EH (cell line): ENCODE measurements at regions not wholly inside any gene's neighbourhood (a gene's known extent, or its start where the extent isn't known, plus 50 kb on each side); places are given as distances from the start of the nearest gene placed in this dataset.
A peak's percentile ranks its signal among the peaks of the same experiment; 100 is the strongest.

Experiments used
- DNase-seq: peaks from one replicate; pipeline ENCODE4 v3.0.0-alpha.2; 2015; ENCODE audit warnings: low read depth

DNA sequence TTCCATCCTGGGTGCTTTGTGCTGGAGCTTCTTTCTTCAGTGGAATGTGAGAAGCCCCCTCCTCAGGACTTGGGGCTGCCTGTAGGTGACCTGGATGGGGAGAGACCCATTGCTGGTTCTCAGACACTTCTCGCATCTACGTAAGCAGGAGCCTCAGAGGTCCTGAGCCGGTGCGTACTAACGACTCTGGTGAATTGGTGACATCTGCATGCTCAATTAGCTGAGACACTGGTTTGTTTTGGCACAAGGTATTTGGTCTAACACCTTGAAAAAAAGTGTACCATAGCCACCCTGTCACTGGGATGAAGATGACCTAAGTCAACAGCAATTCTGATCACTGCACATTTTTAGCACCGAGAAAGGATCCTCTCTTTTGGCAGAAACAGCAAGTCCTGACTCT, 57.7 kb downstream of the LRRC30 start:
- no peak for DNase-seq

DNA sequence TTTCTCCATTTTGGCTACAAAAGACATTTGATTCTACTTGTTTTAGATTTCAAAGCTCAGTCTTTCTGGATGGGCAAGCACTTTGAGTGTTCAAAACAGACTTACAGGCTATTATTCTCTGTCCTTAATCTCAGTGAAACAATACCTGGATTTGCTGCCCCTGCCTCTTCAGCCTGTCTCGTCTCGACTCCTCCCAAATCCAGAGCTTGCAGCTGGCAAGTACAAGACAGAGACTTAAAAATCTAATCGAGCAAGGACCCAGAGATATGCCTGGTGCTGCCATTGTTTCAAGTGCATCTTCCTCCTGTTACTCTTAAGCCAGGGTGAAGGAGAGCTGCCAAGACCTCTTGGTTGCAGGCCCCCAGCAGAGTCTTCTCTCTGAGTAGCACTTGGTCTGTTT, 59.2 kb downstream of the LRRC30 start:
- DNase-seq, result no peak

DNA sequence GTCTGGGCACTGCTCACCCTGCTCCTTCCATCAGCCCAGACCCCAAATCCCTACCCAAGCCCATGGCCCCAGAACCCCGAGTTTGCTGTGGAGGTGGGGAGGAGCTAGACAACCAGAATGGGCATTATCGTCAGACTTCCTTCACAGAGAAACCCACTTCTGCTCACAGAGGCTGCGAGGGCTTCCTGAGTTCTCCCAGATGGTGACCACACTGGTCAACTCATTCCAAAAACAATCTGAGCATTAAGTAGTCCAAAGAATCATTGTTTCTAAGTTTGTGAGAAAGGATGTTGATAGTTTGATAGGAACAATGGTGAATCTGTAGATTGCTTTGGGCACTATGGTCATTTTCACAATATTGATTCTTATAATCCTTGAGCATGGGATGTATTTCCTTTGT, 60.2 kb downstream of the LRRC30 start:
- no peak for DNase-seq

DNA sequence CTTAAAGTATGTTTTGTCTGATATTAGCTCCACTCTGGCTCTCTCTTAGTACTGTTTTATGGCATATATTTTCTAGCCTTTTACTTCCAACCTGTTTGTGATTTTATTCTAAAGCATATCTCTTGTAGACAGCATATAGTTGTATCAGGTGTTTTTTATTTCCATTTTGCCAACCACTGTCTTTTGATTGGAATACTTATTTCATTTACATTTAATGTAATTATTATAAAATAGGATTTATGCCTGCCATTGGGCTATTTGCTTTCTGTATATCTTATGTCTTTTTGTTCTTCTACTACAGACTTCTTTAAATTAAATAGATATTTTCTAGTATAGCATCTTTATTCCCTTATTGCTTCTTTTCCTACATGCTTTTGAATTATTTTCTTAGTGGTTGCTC, 67.3 kb downstream of the LRRC30 start:
- DNase-seq, result no peak

DNA sequence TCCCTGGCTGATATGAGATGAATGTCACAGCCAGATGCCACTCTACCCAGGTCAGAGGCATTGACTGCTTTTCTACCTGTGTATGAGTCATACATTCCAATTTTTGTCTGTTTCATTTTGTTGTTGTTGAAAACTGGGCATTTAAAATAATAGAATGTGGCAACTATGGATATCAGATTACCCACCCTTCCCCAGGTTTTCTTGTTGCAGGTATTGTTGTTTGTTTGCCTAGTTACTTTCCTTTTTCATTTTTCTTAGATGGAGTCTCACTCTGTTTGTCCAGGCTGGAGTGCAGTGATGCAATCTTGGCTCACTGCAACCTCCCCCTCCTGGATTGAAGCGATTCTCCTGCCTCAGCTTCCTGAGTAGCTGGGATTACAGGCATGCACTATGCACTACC, 70.2 kb downstream of the LRRC30 start:
- no peak for DNase-seq

DNA sequence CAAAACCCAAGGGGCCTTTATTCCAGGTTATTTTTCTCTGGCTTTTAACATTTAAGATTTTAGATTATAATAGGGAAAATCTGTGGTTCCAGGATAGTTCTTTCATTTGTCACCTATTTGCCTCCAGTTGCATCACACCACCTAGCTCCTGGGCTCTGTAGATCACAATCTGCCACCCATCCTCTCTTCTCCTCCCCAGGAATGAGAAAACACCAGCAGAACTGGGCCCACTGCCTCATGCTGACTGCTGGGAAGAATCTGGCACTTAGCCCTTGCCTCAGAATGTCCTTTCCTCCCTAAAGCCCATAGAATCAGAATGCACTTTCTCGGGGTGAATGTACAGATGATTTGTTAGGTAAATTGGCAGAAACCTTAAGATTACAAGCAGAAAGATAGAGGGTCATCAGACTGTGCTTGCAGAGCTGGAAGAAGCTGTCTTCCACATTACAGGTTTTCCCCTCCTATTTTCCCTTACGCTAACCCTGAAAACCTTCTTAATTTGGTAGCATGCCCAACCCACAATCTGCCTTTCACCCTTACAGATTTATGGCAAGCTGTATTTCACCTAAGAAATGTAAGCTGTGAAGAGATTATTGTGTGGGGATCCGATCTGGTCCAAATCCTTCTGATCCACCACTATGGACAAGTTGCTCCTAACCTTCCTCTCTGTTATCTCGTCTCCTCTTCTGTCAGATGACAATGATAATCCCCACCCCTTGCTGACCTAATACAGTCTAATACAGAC, 72.6 kb downstream of the LRRC30 start:
- peak; percentile 1 for DNase-seq

DNA sequence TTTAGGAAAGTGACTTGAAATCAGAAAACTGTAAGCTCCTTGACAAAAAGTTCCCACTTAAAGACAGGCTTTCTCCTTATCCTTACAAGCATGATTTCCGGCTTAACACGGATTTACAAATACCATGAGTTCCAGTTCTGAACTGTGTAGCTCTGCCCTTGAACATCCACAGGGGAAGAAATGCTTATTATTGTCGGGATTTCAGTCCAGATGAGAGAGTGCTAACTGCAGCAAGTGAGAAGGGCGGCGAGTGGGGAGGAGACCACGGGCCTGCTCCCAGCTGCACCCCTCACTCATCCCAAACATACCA, 73.1 kb downstream of the LRRC30 start:
- no peak for DNase-seq

DNA sequence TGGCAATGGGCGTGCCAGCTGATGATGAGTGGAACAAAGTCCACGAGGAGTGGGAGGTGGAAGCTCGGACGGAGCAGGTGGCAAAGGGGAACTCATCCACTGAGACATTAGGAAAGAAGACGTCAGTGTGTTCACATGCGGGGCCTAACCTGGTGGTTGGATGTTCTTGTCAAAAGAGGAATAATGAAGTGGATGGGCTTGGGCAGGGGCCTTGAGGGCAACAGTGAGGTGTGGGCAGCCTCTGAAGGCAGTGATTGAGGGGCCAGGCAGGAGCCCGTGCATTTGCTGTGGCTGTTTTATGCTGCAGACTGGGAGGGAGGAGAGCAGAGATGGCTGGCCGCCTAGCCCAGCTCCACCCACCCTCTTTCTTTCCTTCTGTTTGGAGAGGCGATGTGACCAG, 74.5 kb downstream of the LRRC30 start:
- DNase-seq, result no peak

DNA sequence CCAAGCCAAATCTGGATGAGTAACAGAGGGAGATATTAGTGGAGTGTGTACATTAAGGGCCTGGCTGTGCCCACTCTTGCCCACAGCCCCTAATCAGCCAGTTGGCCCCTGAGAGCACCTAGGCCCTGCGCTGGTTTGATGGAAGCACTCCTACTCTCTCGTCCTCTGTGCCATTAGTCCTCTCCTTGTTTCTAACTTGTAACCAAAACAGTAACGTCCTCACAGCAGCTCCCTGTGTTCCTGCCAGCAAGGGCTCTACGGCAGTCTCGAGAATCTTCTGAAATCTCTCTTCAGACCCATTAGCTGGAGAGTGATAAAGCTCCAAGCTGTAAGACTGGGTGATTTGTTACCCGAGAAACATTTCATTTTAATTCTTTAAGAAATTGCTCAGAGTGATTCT, 76.1 kb downstream of the LRRC30 start:
- DNase-seq, result no peak

DNA sequence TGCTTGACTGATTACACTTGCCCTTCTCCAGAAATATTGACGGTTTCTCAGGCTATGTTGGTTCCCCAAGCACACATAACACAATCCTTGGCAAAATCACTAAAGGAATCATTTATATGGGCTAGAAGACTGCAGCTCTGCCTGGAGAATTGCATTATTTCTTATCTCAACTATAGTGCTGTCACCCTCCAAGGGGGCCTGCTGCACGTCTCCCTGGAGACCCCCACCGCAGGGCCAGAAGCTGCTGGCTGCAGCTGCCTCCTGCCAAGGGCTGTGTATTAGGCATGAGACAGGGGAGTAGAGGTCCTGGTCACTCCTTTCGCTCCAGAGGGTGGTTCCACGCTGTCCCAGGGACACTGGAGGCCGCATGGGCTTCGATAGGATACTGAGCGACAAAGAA, 76.6 kb downstream of the LRRC30 start:
- DNase-seq, result no peak

DNA sequence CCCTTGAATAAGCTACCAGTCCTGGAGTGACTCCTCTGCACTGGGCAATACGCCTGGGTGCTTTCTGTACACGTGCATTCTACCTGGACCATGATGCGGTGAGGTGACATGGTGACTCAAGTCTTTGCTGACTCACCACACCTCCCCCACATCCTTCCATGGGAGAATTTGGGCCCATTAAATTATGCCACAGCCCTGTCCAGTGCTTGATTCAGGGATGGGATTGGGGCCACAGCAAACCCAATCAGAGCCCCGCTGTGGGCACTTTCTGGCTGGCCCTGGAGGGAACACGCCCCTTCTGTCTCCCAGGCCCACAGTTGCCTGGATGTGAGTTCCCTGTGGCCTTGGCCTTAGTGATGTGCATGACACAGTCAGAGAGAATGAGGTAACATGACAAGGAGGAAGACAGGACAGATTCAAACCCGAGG, 86.9 kb downstream of the LRRC30 start:
- DNase-seq, result no peak

DNA sequence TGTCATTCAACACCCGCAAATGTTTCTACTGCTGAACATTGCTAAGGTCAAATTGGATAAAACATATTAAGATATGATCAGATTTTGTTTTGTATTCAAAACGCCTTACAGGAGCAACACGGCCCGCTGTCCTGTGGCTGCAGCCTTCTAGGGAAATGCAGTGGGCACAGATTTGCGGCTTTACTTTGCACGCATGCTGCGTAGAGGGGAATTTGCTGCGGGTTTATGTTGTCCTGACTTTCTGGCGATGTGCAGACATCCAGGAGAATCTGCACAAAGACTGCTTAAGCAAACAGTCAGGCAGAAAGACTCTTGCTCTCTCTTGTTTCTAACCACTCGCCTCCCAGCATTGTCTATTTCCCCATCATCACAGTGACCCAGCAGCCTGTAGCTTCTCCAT, 88.3 kb downstream of the LRRC30 start:
- no peak for DNase-seq

DNA sequence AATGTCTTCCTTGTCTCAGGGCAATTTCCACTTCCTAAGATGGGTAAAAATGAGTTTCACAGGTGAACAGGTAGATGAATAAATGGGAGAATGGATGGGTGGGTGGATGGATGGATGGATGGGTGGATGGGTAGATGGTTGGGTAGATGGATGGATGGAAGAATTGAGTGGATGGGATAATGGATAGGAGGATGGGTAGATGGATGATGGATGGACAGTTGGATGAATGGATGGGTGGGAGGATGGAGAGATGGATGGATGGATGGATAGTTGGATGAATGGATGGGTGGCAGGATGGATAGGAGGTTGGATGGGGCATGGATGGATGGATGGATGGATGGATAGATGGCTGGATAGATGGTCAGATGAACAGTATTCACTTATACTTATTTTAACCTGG, 90.9 kb downstream of the LRRC30 start:
- no peak for DNase-seq

DNA sequence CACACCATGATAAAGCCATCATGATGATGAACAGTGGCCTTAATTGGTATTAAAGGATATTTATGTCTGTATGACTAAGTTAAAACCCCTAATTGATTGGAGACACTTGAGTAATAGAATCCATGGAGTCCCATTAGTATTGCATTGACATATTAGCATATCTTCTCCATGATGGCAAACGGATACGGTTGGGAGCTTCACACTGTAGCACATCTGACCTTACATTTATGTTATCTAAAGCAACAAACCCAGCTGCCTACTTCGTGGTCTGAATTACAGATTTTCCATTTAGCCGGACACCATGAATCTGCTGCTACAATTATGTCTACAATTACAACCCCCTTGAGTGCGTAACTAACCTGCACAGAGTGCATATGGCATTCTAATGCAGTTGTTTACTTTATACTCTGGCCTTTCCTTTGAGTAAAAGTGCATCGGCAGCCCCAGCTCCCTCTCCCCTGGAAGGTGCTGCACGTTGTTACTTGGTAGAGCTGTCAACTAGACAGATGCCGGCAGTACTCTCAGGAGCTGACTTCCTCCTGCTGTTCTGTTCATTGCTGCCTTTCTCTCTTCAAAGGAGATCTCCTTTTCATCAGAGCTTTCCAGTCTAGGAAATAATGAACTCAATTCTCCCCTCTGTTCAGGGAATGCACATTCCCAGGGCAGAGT, 92.1 kb downstream of the LRRC30 start:
- DNase-seq, result no peak

DNA sequence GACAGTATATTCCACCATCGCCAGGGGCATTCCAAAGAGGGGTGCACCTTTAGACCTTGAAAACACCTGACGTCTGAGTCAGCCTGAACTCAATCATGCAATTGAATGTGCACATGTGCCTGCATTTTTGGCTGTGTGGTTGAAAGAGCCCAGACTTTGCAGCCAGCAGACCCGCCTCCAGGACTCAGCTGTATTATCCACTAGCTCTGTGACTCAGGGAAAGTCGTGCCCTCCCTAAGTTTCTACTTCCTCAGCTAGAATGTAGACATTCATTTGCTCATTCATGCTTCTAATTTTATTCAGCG, 94.2 kb downstream of the LRRC30 start:
- no peak for DNase-seq

DNA sequence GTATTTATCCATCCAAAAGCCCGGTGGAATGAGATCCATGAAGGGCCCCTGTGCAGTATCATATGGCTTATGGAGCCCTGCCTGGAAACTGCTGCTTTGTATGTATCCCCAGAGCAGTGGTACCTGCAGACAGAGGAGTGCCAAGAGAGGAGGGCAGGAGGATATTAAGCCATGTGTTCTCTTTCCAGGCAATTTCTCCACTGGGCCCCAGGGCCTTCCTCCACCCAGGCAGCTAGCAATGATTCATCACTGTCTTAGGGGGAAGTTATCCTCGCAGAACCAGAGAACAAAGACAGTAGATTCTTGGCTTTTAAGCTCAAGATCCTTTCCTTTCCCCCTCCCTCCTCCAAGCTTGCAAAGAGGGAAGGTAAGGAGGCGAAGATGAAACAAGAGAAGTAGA, 98.1 kb downstream of the LRRC30 start:
- no peak for DNase-seq

DNA sequence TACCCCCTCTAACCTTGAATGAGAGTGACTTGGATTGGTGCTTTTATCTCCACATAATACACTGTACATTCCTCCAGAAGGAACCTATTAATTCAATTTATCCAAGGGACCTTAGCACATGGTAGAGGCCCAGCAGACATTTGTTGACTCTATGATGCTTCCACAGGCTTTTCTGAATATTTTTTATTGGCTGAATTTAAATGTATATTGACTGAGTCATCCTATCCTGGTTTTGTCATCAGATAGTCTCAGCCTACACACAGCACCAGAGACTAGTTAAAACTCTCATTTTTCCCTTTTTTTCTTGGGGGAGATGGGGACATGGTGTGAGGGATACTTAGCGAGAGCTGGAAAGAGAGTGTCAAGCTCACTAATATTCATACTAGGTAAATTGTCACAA, 101.6 kb downstream of the LRRC30 start:
- DNase-seq, result no peak

DNA sequence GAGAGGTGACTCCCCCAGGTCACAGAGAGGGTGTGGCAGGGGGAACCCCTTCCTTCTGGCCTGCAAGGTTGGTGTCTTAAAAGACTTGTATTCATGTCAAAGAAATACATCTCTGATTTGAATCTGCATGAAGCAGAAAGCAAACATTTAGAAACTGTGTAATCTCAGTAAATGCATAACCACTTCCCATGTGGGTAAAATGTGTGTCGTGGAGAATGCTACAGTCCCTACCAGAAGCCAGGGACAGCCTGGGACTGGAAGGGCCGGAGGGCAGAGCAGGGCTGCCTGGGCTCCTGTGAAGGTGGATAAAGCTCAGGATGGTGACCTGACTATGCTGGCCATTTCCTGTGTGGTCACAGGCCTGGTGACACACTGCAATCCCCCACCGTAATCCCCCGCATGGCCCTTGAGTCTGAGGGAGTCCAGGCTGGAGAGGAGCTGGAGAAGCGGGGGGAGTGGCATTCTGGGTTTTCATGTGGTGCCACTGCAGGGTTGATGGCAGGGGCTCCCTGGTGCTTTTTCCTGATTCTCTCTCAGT, 102.2 kb downstream of the LRRC30 start:
- DNase-seq, result no peak

DNA sequence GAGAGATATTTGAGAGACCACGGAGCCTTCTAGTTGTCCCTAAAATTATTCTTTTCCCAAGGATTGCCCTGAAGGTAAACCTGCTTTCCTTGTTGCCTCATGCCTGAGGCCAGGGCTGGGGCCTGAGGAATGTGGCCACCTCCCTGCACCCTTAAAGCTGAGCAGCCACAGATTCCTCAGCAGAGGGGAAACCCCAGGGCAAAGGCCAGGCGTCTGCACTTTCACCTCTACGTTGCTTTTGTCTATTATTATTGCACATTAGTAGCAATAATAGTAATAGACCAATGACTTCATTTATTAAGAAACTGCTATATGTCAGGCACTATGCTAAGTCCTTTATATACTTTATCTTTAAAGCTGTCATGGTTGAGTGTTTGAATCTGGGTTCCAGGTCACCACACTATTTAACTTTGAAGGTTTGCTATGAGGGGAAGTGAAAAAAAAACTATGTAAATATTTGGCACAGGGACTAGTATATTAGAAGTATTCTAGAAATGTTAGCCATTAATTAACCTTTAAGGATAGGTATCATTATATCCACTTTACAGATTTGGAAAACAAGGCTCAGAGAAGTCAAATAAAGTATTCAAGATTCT, 104.2 kb downstream of the LRRC30 start:
- DNase-seq, result no peak

DNA sequence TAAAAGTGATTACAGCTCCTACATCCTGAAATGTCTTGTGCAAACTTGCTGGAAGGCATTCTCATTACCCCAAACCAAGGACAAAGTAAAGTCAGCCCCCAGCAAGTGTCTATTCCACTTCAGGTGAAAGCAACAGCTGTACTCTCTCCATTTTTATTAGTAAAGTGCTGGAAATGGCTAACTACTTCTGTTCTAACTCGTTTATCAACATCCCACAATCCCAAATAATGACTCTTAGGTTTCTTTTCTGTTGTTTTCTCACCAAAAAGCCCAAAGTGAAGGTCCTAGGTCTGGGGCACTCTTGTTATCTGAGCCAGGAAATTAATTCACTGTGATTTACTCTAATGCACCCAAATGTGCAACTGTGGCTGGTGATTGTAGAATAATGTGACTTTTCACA, 105.7 kb downstream of the LRRC30 start:
- DNase-seq, result no peak

DNA sequence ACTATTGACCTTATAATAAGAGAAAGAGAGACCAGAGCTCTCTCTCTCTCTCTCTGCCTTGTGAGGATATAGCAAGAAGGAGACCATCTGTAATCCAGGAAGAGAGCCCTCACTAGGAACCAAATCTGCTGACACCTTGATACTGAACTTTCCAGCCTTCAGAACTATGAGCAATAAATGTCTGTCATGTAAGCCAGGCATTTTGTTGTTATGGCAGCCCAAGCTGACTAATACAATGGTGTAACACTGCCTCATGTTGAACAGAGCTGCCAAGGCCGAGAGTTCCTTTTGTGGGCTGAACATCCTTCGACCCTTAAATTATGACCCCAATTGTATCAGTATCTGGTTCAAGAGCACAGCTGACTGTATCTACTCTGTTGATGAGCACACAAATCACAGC, 108.0 kb downstream of the LRRC30 start:
- DNase-seq, result no peak

DNA sequence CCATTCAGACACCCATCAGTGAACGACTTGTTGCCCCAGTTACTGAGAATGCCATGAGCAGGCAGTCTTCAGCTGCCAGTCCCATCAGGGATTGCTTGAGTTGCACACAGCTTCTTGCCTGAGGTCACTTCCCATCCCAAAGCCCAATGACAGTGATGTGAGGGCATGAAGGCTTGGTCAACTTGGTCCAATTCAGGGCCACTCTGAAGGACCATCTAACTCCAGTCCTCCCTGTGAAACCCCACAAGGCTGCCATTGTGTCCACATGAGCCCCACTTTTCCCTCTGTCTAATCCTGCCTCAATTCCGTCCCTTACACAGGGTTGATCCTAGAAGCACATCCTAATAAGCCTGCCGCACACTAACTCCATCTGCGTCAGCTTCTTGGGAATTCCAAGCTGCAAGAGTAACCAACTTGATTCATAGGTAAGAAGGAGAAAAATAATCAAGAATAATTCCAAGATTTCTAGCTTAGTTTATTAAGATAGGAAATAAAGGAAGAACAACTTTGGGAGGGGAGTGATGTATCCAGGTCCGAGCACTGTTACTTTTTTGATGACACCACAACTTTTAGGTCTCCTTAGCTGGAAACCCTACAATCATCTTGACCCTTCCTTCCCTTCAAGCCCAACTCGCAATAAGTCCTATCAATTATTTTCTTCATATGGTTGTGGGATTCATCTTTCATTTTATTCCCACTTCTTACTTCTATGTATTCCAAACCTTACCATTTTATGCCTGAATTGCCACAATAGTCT, 110.9 kb downstream of the LRRC30 start:
- no peak for DNase-seq
